Tibial nerve (tissue), 4 donors: ENCODE measurements at regions not wholly inside any gene's neighbourhood (a gene's known extent, or its start where the extent isn't known, plus 50 kb on each side); places are given as distances from the start of the nearest gene placed in this dataset.

Experiments used
- DNase-seq, 2 donors: peaks; one replicate each; pipeline ENCODE4 v3.0.0-alpha.2; 2019; ENCODE audit warnings: low spot score in 2 of 2
- H3K27ac ChIP-seq, 4 donors: fragments of 200-600 bp; sonication (generic) in 3 of 4; one replicate each; pipeline ENCODE4 v1.5.1; 2017 to 2019; ENCODE audit warnings: mild to moderate bottlenecking in 1 of 4
- H3K27me3 ChIP-seq, 2 donors: fragments of 200-600 bp; sonication (generic) in 1 of 2; one replicate each; pipeline versions ENCODE4 v1.5.1 to v1.6.0; 2017 to 2019
- H3K36me3 ChIP-seq, 3 donors: fragments of 200-600 bp; sonication (generic); one replicate each; pipeline ENCODE4 v1.5.1; 2018 to 2019
- H3K4me1 ChIP-seq, 4 donors: fragments of 200-600 bp; sonication (generic) in 3 of 4; one replicate each; pipeline ENCODE4 v1.5.1; 2017 to 2019
- H3K4me3 ChIP-seq, 4 donors: fragments of 200-600 bp; sonication (generic) in 3 of 4; one replicate each; pipeline ENCODE4 v1.5.1; 2017 to 2019; ENCODE audit warnings: mild to moderate bottlenecking in 1 of 4, moderate library complexity in 1 of 4
- H3K9me3 ChIP-seq, 4 donors: fragments of 200-600 bp; sonication (generic) in 3 of 4; one replicate each; pipeline ENCODE4 v1.5.1; 2017 to 2019
- EP300 ChIP-seq, 2 donors: sonication (generic); formaldehyde crosslinking; IDR thresholded peaks; one replicate each; pipeline ENCODE4 v1.6.1; 2017; ENCODE audit warnings: antibody characterized with exemption in 2 of 2, mild to moderate bottlenecking in 1 of 2
- POLR2A ChIP-seq, 2 donors: fragments of 450-650 bp; IDR thresholded peaks; one replicate each; pipeline ENCODE4 v1.6.1; 2017; ENCODE audit warnings: antibody characterized with exemption in 2 of 2, mild to moderate bottlenecking in 2 of 2, moderate library complexity in 2 of 2
- WGBS, 2 donors: methylation state at CpG; one replicate each; pipeline ENCODE4 v1.1.5; 2018; 5-methylcytosine and 5-hydroxymethylcytosine counted together
- TF ChIP-seq, protein P1 (sequence below), 5 experiments: fragments of 200-600 bp in 3 of 5; fragments of 450-650 bp in 2 of 5; sonication (generic) in 3 of 5; IDR thresholded peaks; one replicate each; pipeline ENCODE4 v1.5.1; 2016 to 2019; ENCODE audit warnings: antibody characterized with exemption in 5 of 5, mild to moderate bottlenecking in 3 of 5, moderate library complexity in 2 of 5

DNA sequence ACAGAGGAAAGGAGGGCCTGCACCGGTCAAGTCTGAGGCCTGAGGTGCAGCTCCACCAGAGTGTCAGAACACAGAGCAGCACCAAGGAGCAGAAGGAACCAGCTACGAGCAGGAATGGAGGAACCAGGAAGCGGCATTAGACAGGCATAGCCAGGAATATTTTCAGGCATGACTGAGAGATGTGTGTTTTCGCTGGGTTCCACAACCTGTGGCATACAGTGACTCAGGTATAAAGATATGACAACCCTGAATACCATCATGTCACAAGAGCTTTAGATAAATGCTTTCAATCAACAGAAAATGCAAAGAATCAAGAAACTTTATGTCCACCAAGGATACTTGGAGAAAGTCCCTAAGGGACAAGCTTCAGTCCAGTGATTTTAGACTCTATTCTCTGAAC is 189.3 kb upstream of the NRIP1 start:
- Histone ChIP-seq H3K27me3 (no peaks in the 10 kb centered on the region), H3K36me3 (no peaks in the 10 kb centered on the region), H3K4me1 (no peaks in the 10 kb centered on the region), H3K4me3 (no peak overlapping the region), H3K9me3 (no peaks in the 10 kb centered on the region), H3K27ac (no peak overlapping the region)
- no peak for TF ChIP-seq EP300 (IDR thresholded peaks at IDR 0.05)
- TF ChIP-seq, protein P1, sequence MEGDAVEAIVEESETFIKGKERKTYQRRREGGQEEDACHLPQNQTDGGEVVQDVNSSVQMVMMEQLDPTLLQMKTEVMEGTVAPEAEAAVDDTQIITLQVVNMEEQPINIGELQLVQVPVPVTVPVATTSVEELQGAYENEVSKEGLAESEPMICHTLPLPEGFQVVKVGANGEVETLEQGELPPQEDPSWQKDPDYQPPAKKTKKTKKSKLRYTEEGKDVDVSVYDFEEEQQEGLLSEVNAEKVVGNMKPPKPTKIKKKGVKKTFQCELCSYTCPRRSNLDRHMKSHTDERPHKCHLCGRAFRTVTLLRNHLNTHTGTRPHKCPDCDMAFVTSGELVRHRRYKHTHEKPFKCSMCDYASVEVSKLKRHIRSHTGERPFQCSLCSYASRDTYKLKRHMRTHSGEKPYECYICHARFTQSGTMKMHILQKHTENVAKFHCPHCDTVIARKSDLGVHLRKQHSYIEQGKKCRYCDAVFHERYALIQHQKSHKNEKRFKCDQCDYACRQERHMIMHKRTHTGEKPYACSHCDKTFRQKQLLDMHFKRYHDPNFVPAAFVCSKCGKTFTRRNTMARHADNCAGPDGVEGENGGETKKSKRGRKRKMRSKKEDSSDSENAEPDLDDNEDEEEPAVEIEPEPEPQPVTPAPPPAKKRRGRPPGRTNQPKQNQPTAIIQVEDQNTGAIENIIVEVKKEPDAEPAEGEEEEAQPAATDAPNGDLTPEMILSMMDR (IDR thresholded peaks at IDR 0.05) = no peak
- no peak for TF ChIP-seq POLR2A (IDR thresholded peaks at IDR 0.05)
- 94 to 97% methylated on average over 4 of the region's 4 CpGs for whole genome bisulfite sequencing, 2 donors
- no peak for DNase-seq

DNA sequence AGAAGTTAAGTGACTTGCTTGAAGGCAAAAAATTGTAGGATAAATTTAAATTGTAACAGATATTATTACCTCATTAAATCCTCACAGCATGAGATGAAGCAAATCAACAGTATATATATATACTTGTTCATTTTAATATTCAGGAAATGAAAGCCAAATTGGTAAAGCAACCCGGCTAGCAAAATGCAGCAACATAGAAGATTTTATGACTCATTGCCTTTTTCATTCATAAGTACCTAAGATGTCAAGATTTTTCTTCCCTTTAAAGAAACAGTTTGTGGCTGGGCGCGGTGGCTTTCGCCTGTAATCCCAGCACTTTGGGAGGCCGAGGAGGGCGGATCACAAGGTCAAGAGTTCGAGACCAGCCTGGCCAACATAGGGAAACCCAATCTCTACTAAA is 190.5 kb upstream of the NRIP1 start:
- Histone ChIP-seq H3K27ac (no peak overlapping the region), H3K4me3 (no peak overlapping the region), H3K27me3 (no peaks in the 10 kb centered on the region), H3K36me3 (no peaks in the 10 kb centered on the region), H3K9me3 (no peaks in the 10 kb centered on the region), H3K4me1 (no peaks in the 10 kb centered on the region)
- no peak for DNase-seq
- TF ChIP-seq EP300 (IDR thresholded peaks at IDR 0.05) = no peak
- TF ChIP-seq POLR2A (IDR thresholded peaks at IDR 0.05) = no peak
- TF ChIP-seq, protein P1 (IDR thresholded peaks at IDR 0.05) = no peak
- 75 to 82% methylated on average over 7 of the region's 7 CpGs for WGBS, 2 donors

DNA sequence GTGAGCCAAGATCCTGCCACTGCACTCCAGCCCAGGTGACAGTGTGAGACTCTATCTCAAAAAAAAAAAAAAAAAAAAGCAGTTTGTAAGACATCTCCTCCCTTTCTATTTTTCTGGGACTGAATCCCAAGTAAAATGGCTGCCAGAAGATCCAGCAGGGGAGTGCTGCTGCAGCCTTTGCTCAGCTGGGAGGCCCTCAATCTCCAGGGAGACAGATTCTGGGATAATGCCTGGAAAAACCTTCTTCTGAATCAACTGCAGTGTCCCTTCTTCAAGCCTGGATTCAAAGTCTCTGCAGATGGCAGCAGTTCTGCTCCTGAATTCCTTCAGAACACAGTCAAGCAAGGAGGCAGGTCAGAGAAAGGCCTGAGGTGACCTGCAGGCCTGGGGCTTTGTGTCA is 191.0 kb upstream of the NRIP1 start:
- no peak for TF ChIP-seq POLR2A (IDR thresholded peaks at IDR 0.05)
- TF ChIP-seq, protein P1 (IDR thresholded peaks at IDR 0.05) = no peak
- TF ChIP-seq EP300 (IDR thresholded peaks at IDR 0.05) = no peak
- Histone ChIP-seq H3K9me3 (no peaks in the 10 kb centered on the region), H3K4me1 (no peaks in the 10 kb centered on the region), H3K4me3 (no peak overlapping the region), H3K27ac (no peak overlapping the region), H3K27me3 (no peaks in the 10 kb centered on the region), H3K36me3 (no peaks in the 10 kb centered on the region)
- no peak for DNase-seq

DNA sequence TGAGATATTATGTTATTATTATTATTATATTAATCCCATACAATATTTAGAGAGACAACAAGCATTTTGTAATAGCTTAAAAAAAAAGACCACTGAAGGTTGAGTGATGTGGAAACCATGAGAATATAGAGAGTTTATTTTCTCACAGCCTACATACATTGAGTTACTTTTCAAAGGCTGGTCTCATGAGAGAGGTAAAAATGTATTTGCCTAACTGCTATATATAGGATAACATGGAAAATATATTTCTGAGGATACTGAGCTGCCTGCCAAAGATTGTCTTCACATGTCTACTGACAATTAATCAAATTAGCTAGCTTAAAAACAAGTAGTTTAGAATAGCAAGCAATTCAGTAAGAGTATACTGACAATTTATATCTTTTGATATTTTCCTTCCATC is 192.2 kb upstream of the NRIP1 start:
- Histone ChIP-seq H3K4me3 (no peak overlapping the region), H3K27me3 (no peaks in the 10 kb centered on the region), H3K4me1 (no peaks in the 10 kb centered on the region), H3K9me3 (no peaks in the 10 kb centered on the region), H3K36me3 (no peaks in the 10 kb centered on the region), H3K27ac (no peak overlapping the region)
- TF ChIP-seq POLR2A (IDR thresholded peaks at IDR 0.05) = no peak
- no peak for TF ChIP-seq EP300 (IDR thresholded peaks at IDR 0.05)
- TF ChIP-seq, protein P1 (IDR thresholded peaks at IDR 0.05) = no peak
- DNase-seq = no peak

DNA sequence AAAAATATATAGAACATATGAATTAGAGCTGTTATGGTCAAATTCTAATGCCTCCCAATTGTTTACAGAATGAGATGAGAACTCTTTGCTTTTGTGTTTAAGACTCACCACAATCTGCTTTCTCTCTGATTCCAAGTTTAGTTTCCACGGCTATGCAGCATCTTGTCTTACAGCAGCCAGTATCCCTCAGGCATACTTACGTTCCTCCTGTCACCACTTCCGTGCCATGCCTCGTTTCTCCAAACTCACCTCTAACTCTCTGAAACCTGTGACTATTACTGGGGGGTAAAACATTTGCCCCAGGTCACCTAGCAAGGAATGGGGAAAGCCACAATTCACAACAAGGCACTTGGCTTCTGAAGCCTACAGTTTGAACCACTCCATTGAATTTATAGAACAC is 192.8 kb upstream of the NRIP1 start:
- TF ChIP-seq POLR2A (IDR thresholded peaks at IDR 0.05) = no peak
- TF ChIP-seq EP300 (IDR thresholded peaks at IDR 0.05) = no peak
- TF ChIP-seq, protein P1 (IDR thresholded peaks at IDR 0.05) = no peak
- Histone ChIP-seq H3K27ac (no peak overlapping the region), H3K9me3 (no peaks in the 10 kb centered on the region), H3K27me3 (no peaks in the 10 kb centered on the region), H3K4me3 (no peak overlapping the region), H3K4me1 (no peaks in the 10 kb centered on the region), H3K36me3 (no peaks in the 10 kb centered on the region)
- no peak for DNase-seq
- WGBS, 2 donors = 80 to 85% methylated on average over 4 of the region's 4 CpGs
